Transverse colon (tissue), 4 donors: ENCODE measurements at regions not wholly inside any gene's neighbourhood (a gene's known extent, or its start where the extent isn't known, plus 50 kb on each side); places are given as distances from the start of the nearest gene placed in this dataset.

Source experiments
- EP300 ChIP-seq: sonication (generic); formaldehyde crosslinking; IDR thresholded peaks from one replicate; pipeline ENCODE4 v1.6.1; 2017; ENCODE audit warnings: antibody characterized with exemption, low read depth
- POLR2A ChIP-seq: fragments of 450-650 bp; IDR thresholded peaks from one replicate; pipeline ENCODE4 v1.6.1; 2016; ENCODE audit warnings: antibody characterized with exemption, mild to moderate bottlenecking, moderate library complexity
- POLR2AphosphoS5 ChIP-seq, 3 donors: sonication (generic); formaldehyde crosslinking; IDR thresholded peaks; one replicate each; pipeline ENCODE4 v1.6.1; 2016; ENCODE audit warnings: antibody characterized with exemption in 3 of 3
- TF ChIP-seq, protein P1 (sequence below), 5 experiments: fragments of 200-600 bp in 3 of 5; fragments of 450-650 bp in 2 of 5; sonication (generic) in 3 of 5; IDR thresholded peaks; 1 replicate in 2 of 5; 2 replicates in 3 of 5; pipeline ENCODE4 v1.5.1; 2016 to 2017; ENCODE audit warnings: antibody characterized with exemption in 5 of 5, inconsistent platforms in 3 of 5, mild to moderate bottlenecking in 2 of 5, moderate library complexity in 1 of 5

DNA sequence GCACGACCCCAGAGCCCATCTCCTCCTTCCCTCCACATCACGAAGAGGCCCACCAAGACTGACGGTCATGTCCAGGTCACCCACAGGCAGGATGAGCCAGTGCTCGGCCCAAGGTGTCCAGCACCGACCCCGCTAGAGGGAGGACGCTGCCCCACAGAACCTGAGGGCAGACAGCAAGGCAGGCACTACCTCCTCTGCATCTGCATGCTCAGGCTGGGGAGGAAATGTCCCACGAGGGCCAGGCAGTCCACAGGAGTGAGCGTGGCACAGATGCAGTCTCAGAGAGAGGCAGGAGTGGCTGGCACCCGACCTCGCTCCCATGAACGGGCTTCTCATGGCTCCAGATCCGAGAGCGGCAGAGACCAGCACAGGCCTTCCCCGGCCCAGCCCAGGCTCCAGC, 133.2 kb downstream of the TUBA3C start:
- no peak for TF ChIP-seq POLR2A
- TF ChIP-seq, protein P1, sequence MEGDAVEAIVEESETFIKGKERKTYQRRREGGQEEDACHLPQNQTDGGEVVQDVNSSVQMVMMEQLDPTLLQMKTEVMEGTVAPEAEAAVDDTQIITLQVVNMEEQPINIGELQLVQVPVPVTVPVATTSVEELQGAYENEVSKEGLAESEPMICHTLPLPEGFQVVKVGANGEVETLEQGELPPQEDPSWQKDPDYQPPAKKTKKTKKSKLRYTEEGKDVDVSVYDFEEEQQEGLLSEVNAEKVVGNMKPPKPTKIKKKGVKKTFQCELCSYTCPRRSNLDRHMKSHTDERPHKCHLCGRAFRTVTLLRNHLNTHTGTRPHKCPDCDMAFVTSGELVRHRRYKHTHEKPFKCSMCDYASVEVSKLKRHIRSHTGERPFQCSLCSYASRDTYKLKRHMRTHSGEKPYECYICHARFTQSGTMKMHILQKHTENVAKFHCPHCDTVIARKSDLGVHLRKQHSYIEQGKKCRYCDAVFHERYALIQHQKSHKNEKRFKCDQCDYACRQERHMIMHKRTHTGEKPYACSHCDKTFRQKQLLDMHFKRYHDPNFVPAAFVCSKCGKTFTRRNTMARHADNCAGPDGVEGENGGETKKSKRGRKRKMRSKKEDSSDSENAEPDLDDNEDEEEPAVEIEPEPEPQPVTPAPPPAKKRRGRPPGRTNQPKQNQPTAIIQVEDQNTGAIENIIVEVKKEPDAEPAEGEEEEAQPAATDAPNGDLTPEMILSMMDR (IDR thresholded peaks at IDR 0.05): no peak
- TF ChIP-seq EP300: no peak
- no peak for TF ChIP-seq POLR2AphosphoS5 (IDR thresholded peaks at IDR 0.05)
